ENCODE measurements at regions not wholly inside any gene's neighbourhood (a gene's known extent, or its start where the extent isn't known, plus 50 kb on each side); places are given as distances from the start of the nearest gene placed in this dataset.

- Mint-ChIP-seq H3K4me1 (peaks cover 38% of the 10 kb centered on the region), H3K27me3 (ENCODE audit: low read depth) (no peaks in the 10 kb centered on the region), H3K9me3 (peaks cover 3% of the 10 kb centered on the region), H3K27ac (ENCODE audit: unreplicated experiment) (peak overlapping the region; percentile 9), H3K36me3 (ENCODE audit: low read depth) (no peaks in the 10 kb centered on the region), H3K4me3 (no peak overlapping the region)
- TF ChIP-seq CTCF (conservative IDR thresholded peaks at IDR 0.05), result no peak
- no peak for DNase-seq (ENCODE audit: low read depth, low spot score)
Observed at GRCh38 chr7:156580036-156580435, 60.5 kb upstream of the RNF32 start.

- peak overlapping the region; percentile 85 for H3K27ac Mint-ChIP-seq (ENCODE audit: unreplicated experiment)
Observed at GRCh38 chr7:156579566-156579965, 61.0 kb upstream of the RNF32 start.

DNA sequence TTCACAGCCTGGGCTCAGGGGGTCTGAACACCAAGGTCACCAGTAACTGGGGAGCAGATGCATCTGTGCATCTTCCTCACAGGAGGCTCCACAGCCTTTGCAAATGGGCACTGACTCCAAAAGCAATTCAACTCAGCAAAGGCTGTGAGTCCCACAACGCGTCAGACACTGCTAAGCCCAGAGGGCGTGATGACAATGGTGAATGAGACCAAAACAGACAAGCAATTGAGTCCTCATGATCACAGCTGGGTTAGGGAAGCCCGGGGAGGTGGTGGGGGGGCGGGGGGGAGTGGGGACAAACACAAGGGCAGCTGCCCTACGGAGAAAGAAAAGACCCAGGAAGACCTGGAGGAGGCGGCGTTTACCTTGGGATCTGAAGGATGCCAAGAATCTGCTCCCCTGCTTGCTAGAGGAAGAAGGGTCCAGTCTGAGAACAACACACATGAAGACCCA, 61.6 kb upstream of the RNF32 start:
- no peak for TF ChIP-seq CTCF (conservative IDR thresholded peaks at IDR 0.05)
- Mint-ChIP-seq H3K27me3 (ENCODE audit: low read depth) (no peaks in the 10 kb centered on the region), H3K4me3 (no peak overlapping the region), H3K9me3 (peaks cover 3% of the 10 kb centered on the region), H3K27ac (ENCODE audit: unreplicated experiment) (peak overlapping the region; percentile 85), H3K36me3 (ENCODE audit: low read depth) (peaks cover 2% of the 10 kb centered on the region), H3K4me1 (peaks cover 34% of the 10 kb centered on the region)
- DNase-seq (ENCODE audit: low read depth, low spot score), result no peak

More at GRCh38 chr7:156579566-156579965, 61.0 kb upstream of the RNF32 start:
- no peak for TF ChIP-seq CTCF (conservative IDR thresholded peaks at IDR 0.05)
- Mint-ChIP-seq H3K4me3 (no peak overlapping the region), H3K27me3 (ENCODE audit: low read depth) (no peaks in the 10 kb centered on the region), H3K36me3 (ENCODE audit: low read depth) (no peaks in the 10 kb centered on the region), H3K9me3 (peaks cover 3% of the 10 kb centered on the region), H3K4me1 (peaks cover 34% of the 10 kb centered on the region)
- no peak for DNase-seq (ENCODE audit: low read depth, low spot score)

GRCh38 chr7:156578578-156578940, 62.0 kb upstream of the RNF32 start:
- H3K9me3 Mint-ChIP-seq, result peaks cover 3% of the 10 kb centered on the region
- peak overlapping the region; percentile 20 for H3K4me3 Mint-ChIP-seq
- peak overlapping the region; percentile 78 for H3K27ac Mint-ChIP-seq (ENCODE audit: unreplicated experiment)
- no peak for TF ChIP-seq CTCF (conservative IDR thresholded peaks at IDR 0.05)
- no peaks in the 10 kb centered on the region for H3K27me3 Mint-ChIP-seq (ENCODE audit: low read depth)
- peaks cover 34% of the 10 kb centered on the region for H3K4me1 Mint-ChIP-seq
- H3K36me3 Mint-ChIP-seq (ENCODE audit: low read depth), result peaks cover 2% of the 10 kb centered on the region
- DNase-seq (ENCODE audit: low read depth, low spot score), result no peak

- peak overlapping the region; percentile 78 for H3K27ac Mint-ChIP-seq (ENCODE audit: unreplicated experiment)
- H3K9me3 Mint-ChIP-seq, result peaks cover 3% of the 10 kb centered on the region
- DNase-seq (ENCODE audit: low read depth, low spot score), result no peak
- H3K4me1 Mint-ChIP-seq, result peaks cover 34% of the 10 kb centered on the region
- H3K27me3 Mint-ChIP-seq (ENCODE audit: low read depth), result no peaks in the 10 kb centered on the region
- H3K4me3 Mint-ChIP-seq, result peak overlapping the region; percentile 20
- TF ChIP-seq CTCF (conservative IDR thresholded peaks at IDR 0.05), result no peak
- peaks cover 2% of the 10 kb centered on the region for H3K36me3 Mint-ChIP-seq (ENCODE audit: low read depth)
Observed at GRCh38 chr7:156577645-156578577, 62.7 kb upstream of the RNF32 start.
